OCI-LY3 (cell line): ENCODE measurements at regions not wholly inside any gene's neighbourhood (a gene's known extent, or its start where the extent isn't known, plus 50 kb on each side); places are given as distances from the start of the nearest gene placed in this dataset.

Source experiments
- EZH2phosphoT487 ChIP-seq: fragments of 200-600 bp; shearing (Covaris generic); IDR thresholded peaks from 2 replicates; pipeline ENCODE4 v1.6.1; 2018; ENCODE audit warnings: antibody characterized with exemption, mixed run types, low read depth
- TF ChIP-seq, protein P1 (sequence below): fragments of 200-600, 300-600 bp; sonication (generic); IDR thresholded peaks from 2 replicates; pipeline ENCODE4 v1.5.1; 2014; ENCODE audit warnings: antibody characterized with exemption, low read length, low read depth

DNA sequence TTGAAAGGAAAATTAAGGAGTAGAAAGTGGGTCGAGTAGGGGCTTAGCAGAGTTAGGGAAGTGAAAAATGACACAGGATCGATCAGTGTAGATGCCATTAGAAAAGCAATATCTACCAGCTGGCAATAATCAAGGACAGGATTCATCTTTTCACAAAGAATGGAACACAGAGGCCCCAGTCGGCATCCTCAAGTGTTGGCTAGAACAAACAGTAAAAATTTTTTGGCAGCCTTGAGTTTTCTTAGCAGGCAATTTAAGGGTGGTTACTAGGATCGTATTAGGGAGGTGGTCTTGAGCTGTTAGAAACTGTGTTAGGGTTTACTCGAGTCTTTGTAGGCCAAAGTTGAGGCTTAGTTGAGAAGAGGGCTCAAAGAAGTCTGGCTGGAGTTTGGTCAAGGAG lies 658.8 kb upstream of the SGO1 start:
- TF ChIP-seq, protein P1, sequence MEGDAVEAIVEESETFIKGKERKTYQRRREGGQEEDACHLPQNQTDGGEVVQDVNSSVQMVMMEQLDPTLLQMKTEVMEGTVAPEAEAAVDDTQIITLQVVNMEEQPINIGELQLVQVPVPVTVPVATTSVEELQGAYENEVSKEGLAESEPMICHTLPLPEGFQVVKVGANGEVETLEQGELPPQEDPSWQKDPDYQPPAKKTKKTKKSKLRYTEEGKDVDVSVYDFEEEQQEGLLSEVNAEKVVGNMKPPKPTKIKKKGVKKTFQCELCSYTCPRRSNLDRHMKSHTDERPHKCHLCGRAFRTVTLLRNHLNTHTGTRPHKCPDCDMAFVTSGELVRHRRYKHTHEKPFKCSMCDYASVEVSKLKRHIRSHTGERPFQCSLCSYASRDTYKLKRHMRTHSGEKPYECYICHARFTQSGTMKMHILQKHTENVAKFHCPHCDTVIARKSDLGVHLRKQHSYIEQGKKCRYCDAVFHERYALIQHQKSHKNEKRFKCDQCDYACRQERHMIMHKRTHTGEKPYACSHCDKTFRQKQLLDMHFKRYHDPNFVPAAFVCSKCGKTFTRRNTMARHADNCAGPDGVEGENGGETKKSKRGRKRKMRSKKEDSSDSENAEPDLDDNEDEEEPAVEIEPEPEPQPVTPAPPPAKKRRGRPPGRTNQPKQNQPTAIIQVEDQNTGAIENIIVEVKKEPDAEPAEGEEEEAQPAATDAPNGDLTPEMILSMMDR: no peak
- TF ChIP-seq EZH2phosphoT487: no peak
